ENCODE measurements at regions not wholly inside any gene's neighbourhood (a gene's known extent, or its start where the extent isn't known, plus 50 kb on each side); places are given as distances from the start of the nearest gene placed in this dataset.

DNA sequence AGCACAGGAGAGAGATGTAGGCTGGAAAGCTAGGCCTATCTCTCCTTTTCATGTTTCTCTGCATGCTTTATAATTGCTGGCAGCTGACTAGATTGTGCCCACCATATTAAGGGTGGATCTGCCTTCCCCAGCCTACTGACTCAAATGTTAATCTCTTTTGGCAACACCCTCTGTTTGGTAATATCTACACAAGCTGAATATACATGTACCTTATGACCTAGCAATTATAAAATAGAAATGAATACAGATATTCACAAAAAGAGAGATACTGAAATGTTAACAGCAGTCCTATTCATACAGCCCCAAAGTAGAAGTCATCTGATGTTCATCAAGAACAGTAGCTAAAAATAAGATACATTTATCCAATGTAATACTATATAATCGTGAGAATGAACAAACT is 429.6 kb downstream of the EPM2A start (continued):
- TF ChIP-seq, protein P1, sequence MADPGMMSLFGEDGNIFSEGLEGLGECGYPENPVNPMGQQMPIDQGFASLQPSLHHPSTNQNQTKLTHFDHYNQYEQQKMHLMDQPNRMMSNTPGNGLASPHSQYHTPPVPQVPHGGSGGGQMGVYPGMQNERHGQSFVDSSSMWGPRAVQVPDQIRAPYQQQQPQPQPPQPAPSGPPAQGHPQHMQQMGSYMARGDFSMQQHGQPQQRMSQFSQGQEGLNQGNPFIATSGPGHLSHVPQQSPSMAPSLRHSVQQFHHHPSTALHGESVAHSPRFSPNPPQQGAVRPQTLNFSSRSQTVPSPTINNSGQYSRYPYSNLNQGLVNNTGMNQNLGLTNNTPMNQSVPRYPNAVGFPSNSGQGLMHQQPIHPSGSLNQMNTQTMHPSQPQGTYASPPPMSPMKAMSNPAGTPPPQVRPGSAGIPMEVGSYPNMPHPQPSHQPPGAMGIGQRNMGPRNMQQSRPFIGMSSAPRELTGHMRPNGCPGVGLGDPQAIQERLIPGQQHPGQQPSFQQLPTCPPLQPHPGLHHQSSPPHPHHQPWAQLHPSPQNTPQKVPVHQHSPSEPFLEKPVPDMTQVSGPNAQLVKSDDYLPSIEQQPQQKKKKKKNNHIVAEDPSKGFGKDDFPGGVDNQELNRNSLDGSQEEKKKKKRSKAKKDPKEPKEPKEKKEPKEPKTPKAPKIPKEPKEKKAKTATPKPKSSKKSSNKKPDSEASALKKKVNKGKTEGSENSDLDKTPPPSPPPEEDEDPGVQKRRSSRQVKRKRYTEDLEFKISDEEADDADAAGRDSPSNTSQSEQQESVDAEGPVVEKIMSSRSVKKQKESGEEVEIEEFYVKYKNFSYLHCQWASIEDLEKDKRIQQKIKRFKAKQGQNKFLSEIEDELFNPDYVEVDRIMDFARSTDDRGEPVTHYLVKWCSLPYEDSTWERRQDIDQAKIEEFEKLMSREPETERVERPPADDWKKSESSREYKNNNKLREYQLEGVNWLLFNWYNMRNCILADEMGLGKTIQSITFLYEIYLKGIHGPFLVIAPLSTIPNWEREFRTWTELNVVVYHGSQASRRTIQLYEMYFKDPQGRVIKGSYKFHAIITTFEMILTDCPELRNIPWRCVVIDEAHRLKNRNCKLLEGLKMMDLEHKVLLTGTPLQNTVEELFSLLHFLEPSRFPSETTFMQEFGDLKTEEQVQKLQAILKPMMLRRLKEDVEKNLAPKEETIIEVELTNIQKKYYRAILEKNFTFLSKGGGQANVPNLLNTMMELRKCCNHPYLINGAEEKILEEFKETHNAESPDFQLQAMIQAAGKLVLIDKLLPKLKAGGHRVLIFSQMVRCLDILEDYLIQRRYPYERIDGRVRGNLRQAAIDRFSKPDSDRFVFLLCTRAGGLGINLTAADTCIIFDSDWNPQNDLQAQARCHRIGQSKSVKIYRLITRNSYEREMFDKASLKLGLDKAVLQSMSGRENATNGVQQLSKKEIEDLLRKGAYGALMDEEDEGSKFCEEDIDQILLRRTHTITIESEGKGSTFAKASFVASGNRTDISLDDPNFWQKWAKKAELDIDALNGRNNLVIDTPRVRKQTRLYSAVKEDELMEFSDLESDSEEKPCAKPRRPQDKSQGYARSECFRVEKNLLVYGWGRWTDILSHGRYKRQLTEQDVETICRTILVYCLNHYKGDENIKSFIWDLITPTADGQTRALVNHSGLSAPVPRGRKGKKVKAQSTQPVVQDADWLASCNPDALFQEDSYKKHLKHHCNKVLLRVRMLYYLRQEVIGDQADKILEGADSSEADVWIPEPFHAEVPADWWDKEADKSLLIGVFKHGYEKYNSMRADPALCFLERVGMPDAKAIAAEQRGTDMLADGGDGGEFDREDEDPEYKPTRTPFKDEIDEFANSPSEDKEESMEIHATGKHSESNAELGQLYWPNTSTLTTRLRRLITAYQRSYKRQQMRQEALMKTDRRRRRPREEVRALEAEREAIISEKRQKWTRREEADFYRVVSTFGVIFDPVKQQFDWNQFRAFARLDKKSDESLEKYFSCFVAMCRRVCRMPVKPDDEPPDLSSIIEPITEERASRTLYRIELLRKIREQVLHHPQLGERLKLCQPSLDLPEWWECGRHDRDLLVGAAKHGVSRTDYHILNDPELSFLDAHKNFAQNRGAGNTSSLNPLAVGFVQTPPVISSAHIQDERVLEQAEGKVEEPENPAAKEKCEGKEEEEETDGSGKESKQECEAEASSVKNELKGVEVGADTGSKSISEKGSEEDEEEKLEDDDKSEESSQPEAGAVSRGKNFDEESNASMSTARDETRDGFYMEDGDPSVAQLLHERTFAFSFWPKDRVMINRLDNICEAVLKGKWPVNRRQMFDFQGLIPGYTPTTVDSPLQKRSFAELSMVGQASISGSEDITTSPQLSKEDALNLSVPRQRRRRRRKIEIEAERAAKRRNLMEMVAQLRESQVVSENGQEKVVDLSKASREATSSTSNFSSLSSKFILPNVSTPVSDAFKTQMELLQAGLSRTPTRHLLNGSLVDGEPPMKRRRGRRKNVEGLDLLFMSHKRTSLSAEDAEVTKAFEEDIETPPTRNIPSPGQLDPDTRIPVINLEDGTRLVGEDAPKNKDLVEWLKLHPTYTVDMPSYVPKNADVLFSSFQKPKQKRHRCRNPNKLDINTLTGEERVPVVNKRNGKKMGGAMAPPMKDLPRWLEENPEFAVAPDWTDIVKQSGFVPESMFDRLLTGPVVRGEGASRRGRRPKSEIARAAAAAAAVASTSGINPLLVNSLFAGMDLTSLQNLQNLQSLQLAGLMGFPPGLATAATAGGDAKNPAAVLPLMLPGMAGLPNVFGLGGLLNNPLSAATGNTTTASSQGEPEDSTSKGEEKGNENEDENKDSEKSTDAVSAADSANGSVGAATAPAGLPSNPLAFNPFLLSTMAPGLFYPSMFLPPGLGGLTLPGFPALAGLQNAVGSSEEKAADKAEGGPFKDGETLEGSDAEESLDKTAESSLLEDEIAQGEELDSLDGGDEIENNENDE (IDR thresholded peaks at IDR 0.05; ENCODE audit: insufficient replicate concordance, low read length) = no peak
- TF ChIP-seq CBX5 (IDR thresholded peaks at IDR 0.05; ENCODE audit: low read depth, low read length) (no peak), POU5F1 (IDR thresholded peaks at IDR 0.05; ENCODE audit: low read depth, low read length) (no peak), ZNF274 (IDR thresholded peaks at IDR 0.05; ENCODE audit: borderline replicate concordance, extremely low read depth, low read length) (no peak)

Measured in H1 (cell line).